T-helper 2 cell treated with Interferon-gamma antibody and Interleukin-4, amounts not matched to agents 5 μg/mL and 100 μg/mL, for 36 hours (primary cell): ENCODE measurements at regions not wholly inside any gene's neighbourhood (a gene's known extent, or its start where the extent isn't known, plus 50 kb on each side); places are given as distances from the start of the nearest gene placed in this dataset.
"Not testable (repeated sequence)": the region's sequence is repeated elsewhere in the genome, so short reads cannot be mapped to it uniquely, and the experiment has no call there.

Source experiments
- DNase-seq: peaks from one replicate; pipeline ENCODE4 v3.0.0; 2021; ENCODE audit warnings: low spot score
- H3K27ac Mint-ChIP-seq: one replicate; pipeline ENCODE4 v1.8.0; 2021; ENCODE audit warnings: mild to moderate bottlenecking, mixed read lengths
- H3K27me3 Mint-ChIP-seq: one replicate; pipeline ENCODE4 v1.8.0; 2021; ENCODE audit warnings: low read depth, mixed read lengths
- H3K36me3 Mint-ChIP-seq: one replicate; pipeline ENCODE4 v1.8.0; 2021; ENCODE audit warnings: low read depth, mixed read lengths
- H3K4me1 Mint-ChIP-seq: one replicate; pipeline ENCODE4 v1.8.0; 2021; ENCODE audit warnings: low read depth, mixed read lengths
- H3K4me3 Mint-ChIP-seq: one replicate; pipeline ENCODE4 v1.8.0; 2022; ENCODE audit warnings: mild to moderate bottlenecking, moderate library complexity, mixed read lengths
- H3K9me3 Mint-ChIP-seq: one replicate; pipeline ENCODE4 v1.8.0; 2021; ENCODE audit warnings: mixed read lengths

DNA sequence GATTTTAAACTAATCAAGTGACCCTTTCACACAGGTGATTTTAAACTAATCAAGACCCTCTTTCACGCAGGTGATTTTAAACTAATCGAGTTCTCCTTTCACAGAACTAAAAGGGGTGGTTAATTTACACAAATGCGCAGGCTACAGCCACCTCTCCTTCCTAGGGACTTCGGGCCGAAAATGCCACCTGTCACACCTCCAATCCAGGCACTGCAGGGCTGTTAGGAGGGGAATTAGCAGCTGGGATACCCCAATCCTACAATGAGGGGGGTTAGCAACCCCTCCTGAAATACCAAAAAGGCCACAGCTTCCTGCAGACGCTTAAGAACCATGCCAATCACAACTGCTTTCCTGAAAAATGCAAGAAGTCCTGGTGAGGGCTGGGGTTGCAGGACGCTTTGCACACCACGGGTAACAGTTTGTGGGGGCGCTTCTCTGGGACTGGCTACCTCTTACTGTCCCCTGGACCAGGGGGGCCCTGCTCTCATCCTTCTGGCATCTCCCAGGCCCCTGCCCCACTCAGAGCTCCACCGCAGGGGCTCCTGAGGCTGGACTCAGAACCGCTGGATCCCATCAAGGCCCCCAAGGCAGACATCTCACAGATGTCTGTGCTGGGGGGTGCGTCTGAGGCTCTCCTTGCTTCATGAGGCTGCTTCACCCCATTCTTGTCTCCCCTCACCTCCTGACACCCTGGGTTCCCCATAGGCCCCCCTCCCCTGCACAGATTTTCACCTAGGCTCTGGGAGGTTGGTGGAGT, 145.9 kb downstream of the OR4M2 start:
- no peak for DNase-seq
- Mint-ChIP-seq H3K4me3 (no peak overlapping the region), H3K27ac (no peak overlapping the region), H3K9me3 (no peaks in the 10 kb centered on the region), H3K36me3 (no peaks in the 10 kb centered on the region), H3K27me3 (no peaks in the 10 kb centered on the region), H3K4me1 (peaks cover 19% of the 10 kb centered on the region)

DNA sequence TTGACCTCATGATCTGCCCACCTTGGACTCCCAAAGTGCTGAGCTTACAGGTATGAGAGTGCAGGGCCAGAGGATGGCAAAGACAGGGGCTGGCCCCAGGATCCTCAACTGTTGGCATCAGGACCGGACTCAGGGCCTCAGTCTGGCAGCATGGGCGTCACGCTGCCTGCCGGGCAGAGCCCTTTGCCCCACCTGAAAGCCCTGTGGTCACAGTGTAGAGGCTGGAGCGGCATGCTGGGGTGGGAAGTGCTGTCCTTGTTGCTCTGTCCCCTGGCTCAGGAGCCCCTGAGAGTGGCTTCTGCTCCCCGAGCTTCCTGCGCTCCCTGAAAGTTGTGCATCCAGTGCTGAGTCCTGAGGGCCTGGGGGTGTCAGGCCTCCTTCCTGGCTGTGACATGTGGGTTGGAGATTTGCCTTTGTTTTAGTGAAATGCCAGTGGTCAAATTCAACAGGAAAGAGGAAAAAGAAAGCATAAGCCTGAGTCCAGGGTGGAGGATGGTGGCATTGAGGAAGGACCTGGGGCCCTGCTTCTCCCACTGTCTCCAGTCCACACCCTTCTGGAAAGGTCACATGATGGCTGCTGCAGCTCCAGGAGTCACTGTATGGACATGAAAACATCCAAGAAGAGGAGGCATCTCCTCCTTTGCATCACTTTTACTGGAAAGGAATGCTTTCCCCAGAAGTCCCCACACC, 147.2 kb downstream of the OR4M2 start:
- H3K27ac Mint-ChIP-seq, result no peak overlapping the region
- H3K36me3 Mint-ChIP-seq, result no peaks in the 10 kb centered on the region
- no peak for DNase-seq
- H3K4me1 Mint-ChIP-seq, result peaks cover 7% of the 10 kb centered on the region
- no peak overlapping the region for H3K4me3 Mint-ChIP-seq
- H3K27me3 Mint-ChIP-seq, result peaks cover 4% of the 10 kb centered on the region
- no peaks in the 10 kb centered on the region for H3K9me3 Mint-ChIP-seq

DNA sequence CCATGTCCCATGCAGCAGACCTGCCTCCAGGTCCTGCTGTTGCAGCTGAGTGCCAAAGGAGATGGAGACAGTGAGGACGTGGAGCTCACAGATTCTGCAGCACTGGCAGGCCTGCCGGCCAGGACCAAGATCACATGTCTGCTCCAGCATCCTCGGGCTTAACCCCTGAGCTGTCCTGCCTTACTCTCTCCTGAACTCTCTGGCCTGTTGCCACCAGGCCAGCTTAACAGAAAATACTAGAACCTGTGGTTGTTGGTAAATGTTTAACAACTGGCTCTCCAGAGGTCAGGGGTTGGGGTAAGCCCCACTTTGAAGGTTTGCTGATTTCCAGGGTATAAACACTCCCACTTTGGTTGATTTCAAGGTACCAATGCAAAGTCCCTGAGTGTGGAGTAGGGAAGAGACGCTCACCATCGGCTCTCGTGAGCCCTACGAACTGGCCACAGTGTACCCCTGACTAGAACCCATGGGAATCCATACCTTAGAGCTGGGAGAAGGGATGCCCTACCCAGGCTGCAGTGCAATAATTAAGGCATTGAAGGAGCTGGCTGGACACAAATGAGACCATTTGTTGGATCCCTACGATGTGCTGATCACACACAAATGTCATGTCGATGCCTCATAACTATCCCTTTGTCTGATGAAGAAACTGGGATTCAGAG, 147.9 kb downstream of the OR4M2 start:
- Mint-ChIP-seq H3K27me3 (peaks cover 4% of the 10 kb centered on the region), H3K4me3 (no peak overlapping the region), H3K27ac (no peak overlapping the region), H3K36me3 (no peaks in the 10 kb centered on the region), H3K4me1 (peaks cover 3% of the 10 kb centered on the region), H3K9me3 (no peaks in the 10 kb centered on the region)
- no peak for DNase-seq

DNA sequence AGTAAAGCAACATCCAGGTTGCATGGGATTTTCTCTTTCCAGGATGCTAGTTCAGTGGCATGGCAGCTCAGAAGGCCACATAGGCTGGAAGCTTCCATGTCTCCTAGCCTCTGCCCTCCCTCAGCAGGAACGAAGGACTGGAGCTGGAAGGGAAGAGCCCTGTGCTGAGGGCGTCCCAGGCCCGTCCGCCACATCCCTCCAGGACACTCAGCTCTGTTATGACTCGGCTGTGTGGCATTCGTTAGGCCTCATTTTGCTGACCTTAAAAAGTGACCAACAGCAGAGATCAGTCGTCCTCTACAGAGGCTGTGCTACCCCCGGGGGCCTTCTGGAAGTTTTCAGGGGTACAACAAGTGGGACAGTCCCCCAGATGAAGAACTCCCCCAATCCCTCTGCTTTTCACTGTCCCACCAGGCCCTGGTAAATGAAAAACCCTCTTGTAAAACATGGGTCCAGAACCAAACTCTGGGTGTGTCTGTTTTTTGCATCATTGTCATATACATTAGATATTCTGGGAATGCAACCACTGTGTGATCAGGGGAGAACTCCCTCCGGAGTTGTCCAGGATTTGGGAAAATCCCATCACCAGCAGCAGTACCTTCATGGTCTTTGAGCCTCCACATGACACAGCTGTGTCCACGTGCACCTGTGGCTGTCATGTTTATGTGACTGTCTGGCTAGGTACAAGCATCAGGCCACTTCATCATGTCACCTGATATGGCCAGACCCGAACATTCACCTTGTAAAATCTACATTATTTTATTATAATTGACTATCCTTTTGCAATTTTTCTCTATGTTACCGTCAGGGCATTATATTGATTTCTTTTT, 149.9 kb downstream of the OR4M2 start:
- no peaks in the 10 kb centered on the region for H3K4me1 Mint-ChIP-seq
- DNase-seq, result no peak
- H3K4me3 Mint-ChIP-seq, result no peak overlapping the region
- no peaks in the 10 kb centered on the region for H3K36me3 Mint-ChIP-seq
- H3K27me3 Mint-ChIP-seq, result peaks cover 4% of the 10 kb centered on the region
- H3K9me3 Mint-ChIP-seq, result no peaks in the 10 kb centered on the region
- no peak overlapping the region for H3K27ac Mint-ChIP-seq

DNA sequence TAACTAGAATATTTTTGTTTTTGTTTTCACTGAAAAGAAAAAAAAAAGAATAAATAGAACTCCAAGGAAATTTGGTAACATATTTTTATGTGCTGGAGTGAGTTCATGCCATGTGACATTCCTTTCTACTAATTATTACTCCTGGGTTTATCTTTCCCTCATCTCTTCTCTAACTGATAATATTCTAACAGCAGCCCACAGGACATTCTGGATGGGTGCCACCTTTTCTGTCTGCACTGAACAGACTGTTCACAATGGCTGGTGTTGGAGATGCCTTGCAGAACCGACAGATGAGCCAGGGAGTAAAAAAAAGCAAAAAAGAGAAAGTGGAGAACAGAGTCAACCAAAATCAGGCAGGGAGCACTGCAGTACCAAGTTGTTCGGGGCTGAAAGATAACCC, 151.3 kb downstream of the OR4M2 start:
- H3K4me3 Mint-ChIP-seq, result no peak overlapping the region
- H3K27me3 Mint-ChIP-seq, result peaks cover 4% of the 10 kb centered on the region
- H3K4me1 Mint-ChIP-seq, result no peaks in the 10 kb centered on the region
- no peak overlapping the region for H3K27ac Mint-ChIP-seq
- no peak for DNase-seq
- H3K9me3 Mint-ChIP-seq, result no peaks in the 10 kb centered on the region
- no peaks in the 10 kb centered on the region for H3K36me3 Mint-ChIP-seq

DNA sequence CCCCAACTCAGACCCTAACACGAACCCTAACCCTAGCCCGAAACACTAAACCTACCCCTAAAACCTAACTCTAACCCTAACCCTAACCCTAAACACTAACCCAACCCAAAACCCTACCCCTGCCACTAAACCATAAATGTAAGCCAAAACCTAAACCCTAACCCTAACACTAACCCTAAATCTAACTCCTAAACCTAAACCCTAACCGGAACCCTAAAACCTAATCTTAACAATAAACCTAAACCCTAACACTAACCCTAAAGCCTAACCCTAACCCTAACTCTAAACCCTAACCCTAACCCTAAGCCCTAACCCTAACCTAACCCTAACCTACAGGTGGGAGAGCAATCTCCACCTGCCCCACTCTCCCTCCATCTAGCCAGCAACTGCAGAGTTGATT, 152.3 kb downstream of the OR4M2 start:
- no peaks in the 10 kb centered on the region for H3K4me1 Mint-ChIP-seq
- H3K4me3 Mint-ChIP-seq, result no peak overlapping the region
- no peak for DNase-seq
- no peaks in the 10 kb centered on the region for H3K9me3 Mint-ChIP-seq
- no peak overlapping the region for H3K27ac Mint-ChIP-seq
- H3K36me3 Mint-ChIP-seq, result no peaks in the 10 kb centered on the region
- H3K27me3 Mint-ChIP-seq, result peaks cover 4% of the 10 kb centered on the region

DNA sequence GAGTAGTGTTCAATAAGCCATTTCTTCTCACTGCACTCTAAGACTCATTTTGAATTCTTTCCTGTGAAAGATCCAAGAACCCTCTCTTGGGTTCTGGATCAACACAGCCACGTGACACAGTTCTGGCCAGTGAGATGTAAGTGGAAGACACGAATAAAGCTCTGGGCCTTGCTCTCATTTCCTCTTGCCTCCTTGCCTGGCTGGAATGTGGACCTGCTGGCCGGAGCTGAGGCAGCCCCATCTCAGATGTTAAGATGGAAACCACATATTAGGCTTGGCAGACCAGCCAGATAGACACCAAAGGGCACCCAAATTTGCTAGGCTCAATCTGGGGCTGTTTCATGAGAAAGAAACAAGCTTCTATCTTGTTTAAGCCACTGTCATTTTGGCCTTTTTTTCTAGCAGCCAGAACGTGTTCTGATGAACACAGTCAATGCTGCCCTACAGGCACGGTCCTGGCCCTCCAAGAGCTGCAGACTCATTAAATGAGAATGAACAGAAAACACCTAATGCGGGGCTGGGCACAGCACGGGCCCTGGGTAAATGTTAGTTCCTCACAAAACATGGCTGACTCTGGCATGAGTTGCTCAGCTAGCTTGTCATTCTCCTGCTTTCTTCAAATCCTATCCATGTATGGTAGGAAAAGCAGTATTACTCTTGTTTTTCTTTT, 155.1 kb downstream of the OR4M2 start:
- not testable (repeated sequence) for H3K27me3 Mint-ChIP-seq, H3K4me1 Mint-ChIP-seq, H3K4me3 Mint-ChIP-seq, DNase-seq, H3K27ac Mint-ChIP-seq, H3K36me3 Mint-ChIP-seq, H3K9me3 Mint-ChIP-seq

DNA sequence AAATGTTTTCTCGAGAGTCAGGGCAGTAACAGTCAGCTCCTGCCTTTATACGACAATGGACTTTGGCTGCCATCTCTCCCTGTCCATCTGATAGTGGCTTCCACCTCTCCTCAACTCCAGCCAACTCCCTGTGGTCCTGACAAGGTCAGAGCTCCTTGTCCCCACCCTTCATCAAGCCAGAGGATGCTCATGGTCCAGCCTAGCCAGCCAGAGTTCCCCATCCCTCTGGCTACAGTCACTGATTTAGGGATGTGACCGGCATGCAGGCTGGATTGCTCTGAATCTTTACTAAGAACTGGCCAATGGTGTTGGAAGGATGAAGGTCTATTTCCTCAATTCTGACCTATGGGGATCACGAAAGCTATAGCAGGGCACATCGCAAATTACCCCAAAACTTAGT, 156.1 kb downstream of the OR4M2 start:
- no peak for DNase-seq
- H3K4me1 Mint-ChIP-seq, result no peaks in the 10 kb centered on the region
- no peaks in the 10 kb centered on the region for H3K36me3 Mint-ChIP-seq
- peaks cover 4% of the 10 kb centered on the region for H3K27me3 Mint-ChIP-seq
- no peak overlapping the region for H3K4me3 Mint-ChIP-seq
- H3K9me3 Mint-ChIP-seq, result no peaks in the 10 kb centered on the region
- no peak overlapping the region for H3K27ac Mint-ChIP-seq

DNA sequence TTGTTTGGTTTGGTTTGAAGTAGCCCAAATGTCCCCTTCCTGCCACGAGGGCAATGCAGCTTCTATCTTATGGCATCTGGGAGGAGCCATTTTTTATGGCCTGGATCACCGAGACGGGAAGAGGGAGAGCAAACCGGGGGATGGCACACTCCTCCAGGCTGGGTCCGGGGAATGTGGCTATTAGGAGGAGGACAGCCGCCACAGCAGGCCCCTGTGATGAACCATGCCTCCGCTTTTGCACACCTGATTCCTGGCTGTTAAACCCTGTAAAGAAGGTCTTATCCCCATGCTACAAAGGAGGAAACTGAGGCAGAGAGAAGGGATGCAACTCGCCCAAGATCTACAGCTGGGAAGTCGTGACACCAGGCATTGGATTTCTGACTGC, 157.6 kb downstream of the OR4M2 start:
- H3K9me3 Mint-ChIP-seq, result no peaks in the 10 kb centered on the region
- no peaks in the 10 kb centered on the region for H3K27me3 Mint-ChIP-seq

DNA sequence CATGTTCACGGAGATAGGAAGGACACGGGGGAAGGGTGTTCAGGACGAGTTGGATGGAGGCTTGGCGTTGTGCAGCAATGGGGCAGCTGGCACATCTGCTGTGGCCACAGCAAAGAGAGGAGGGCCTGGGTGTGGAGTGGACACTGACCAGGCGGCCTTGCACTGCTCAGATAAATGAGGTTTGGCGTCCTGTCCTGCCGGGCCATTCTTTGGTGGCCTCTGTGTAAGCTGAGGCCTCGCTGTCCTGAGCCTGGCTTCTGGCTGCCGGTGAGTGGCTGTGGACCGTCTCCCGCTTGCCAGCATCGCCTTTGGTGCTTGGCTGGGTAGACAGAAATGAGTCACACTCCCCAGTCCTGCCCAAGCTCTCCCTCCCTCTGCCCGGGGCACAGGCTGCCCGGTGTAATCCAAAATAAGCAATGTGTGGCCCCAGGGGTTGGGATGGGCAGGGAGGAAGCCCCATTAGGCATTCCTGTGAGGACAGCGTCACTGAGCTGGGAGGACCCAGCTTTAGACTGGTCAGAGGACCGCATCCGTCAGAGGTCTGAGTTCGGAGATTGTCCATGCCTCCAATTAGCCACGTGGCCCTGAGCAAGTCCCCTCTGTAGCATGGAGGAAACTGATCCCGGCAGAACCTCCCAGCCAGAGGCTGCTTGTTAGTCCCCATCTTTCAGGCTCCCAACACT, 158.1 kb downstream of the OR4M2 start:
- H3K27ac Mint-ChIP-seq, DNase-seq, H3K9me3 Mint-ChIP-seq, H3K36me3 Mint-ChIP-seq, H3K4me1 Mint-ChIP-seq, H3K27me3 Mint-ChIP-seq, H3K4me3 Mint-ChIP-seq: not testable (repeated sequence)

More for the DNA sequence above, 157.6 kb downstream of the OR4M2 start:
- DNase-seq, result no peak
- Mint-ChIP-seq H3K4me1 (no peaks in the 10 kb centered on the region), H3K36me3 (no peaks in the 10 kb centered on the region), H3K27ac (no peak overlapping the region), H3K4me3 (no peak overlapping the region)

DNA sequence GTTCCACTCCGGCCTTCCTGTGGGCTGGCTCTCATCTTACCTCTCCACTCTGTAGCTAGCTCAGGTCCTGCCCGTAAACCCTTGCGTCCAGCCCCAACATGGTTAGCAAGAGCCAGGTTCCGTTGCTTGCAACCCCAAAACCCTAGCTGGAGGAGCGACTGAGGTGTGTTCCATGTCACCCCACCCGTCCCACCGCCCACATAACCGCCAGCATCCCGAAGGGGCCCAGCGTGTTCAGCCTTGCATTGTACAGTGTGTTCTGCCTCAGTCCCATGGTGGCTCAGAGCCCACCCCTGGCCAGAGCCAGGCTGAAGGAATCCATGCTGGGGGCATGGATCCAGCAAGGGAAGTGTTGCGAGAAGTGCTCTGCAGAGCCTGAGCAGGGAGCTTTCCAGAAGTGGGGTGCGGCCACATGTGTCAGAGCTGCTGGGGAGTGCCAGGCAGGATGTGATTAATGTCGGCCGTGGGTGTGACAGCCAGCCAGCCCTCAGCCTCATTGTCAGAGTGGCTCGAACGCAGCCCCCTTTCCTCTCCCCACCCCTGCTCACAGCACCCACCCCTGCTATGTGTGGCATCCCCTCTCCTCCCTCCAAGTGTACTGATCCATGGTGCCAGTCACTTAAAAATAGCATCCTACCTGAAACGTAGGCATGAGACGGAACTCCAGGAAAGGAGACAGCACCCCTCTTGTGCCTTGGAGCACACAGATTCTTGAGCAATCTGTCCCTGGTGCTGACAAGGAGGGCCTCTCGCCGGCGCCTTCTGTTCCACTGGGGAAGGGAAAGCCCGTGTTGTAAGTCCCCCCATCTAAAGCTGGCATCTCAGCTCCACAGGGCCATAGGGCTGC, 158.9 kb downstream of the OR4M2 start:
- H3K4me3 Mint-ChIP-seq, H3K27me3 Mint-ChIP-seq, H3K36me3 Mint-ChIP-seq, H3K4me1 Mint-ChIP-seq, H3K9me3 Mint-ChIP-seq, DNase-seq, H3K27ac Mint-ChIP-seq: not testable (repeated sequence)

DNA sequence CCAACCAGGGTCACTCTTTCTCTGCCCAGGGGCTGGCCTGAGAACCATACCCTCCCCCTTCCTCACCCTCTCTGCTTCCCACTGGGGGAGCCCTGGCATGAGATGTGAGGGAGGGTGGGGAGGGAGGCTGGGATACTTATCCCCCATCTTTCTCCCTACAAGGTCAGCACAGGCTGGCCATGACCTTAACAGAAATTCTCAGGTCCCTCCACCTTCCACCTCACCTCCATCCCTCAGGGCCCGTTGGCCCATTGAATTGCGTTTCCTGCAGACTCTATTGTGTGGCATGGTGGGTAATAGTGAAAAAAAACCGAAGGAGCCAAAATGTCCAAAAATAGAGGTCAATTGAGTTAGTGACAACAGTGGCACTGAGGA, 159.5 kb downstream of the OR4M2 start:
- Mint-ChIP-seq H3K36me3 (no peaks in the 10 kb centered on the region), H3K9me3 (no peaks in the 10 kb centered on the region), H3K27ac (no peak overlapping the region), H3K4me1 (no peaks in the 10 kb centered on the region), H3K4me3 (no peak overlapping the region), H3K27me3 (peaks cover 7% of the 10 kb centered on the region)
- DNase-seq, result no peak
